GM21825 (cell line): ENCODE measurements at regions not wholly inside any gene's neighbourhood (a gene's known extent, or its start where the extent isn't known, plus 50 kb on each side); places are given as distances from the start of the nearest gene placed in this dataset.
"Not testable (repeated sequence)": the region's sequence is repeated elsewhere in the genome, so short reads cannot be mapped to it uniquely, and the experiment has no call there.

Source experiments
- ATAC-seq: cut with Tn5 transposase; IDR thresholded peaks from one replicate; pipeline ENCODE4 v1.9.1; 2021; ENCODE audit warnings: mild to moderate bottlenecking, moderate library complexity; ENCODE audit not compliant: unreplicated experiment

- no peak for ATAC-seq
Observed at GRCh38 chr2:168300460-168300859, 53.1 kb upstream of the STK39 start.

GRCh38 chr2:168304024-168304681 lies 56.8 kb upstream of the STK39 start:
- ATAC-seq, result no peak

- no peak for ATAC-seq
Observed at GRCh38 chr2:168307379-168307778, 60.0 kb upstream of the STK39 start.

DNA sequence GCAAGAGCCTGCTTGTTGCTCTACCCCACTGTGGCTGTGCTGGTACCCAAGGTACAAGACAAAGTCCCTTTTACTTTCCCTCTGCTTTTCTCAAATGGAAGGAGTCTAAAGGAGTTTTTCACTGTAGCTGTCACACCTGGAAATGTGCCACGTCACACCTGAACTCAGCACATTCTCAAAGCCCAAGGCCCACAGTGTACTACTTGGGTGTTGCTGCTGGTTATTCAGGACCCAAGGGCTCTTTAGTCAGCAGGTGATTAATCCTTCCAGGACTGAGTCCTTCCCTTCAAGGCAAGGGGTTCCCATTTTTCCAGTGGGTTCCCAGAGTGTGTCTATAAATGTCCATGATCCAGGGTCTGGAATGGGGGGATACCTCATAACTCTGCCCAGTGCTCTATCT lies 63.2 kb upstream of the STK39 start:
- ATAC-seq, result no peak

DNA sequence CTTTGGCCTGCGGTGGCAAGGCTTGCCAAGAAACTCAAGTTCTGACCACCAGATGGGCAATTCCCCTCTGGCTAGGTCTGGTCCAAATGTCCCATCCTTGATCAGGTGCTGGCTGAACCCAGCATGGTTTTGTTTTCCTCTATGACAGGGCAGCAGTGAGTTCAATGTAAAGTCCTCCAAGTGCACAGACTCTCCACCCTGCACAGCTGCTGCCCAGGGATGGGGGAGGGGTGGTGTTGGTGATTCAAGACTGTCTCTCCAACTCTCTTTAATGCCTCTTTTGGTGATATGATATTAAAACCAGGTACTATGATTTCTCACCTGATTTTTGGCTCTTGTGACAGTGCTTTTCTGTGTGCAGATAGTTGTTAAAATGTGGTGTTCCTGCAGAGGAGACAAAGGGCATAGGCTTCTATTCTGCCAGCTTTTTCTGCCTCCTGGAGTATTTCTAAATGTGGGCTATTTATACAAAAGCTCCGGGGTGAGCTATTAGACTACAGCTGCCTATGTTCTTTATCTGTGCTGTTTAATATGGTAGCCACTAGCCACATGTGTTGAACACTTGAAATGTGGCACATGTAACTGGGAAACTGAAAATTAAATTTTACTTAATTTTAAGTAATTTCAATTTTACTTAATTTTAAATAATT lies 64.0 kb upstream of the STK39 start:
- no peak for ATAC-seq

DNA sequence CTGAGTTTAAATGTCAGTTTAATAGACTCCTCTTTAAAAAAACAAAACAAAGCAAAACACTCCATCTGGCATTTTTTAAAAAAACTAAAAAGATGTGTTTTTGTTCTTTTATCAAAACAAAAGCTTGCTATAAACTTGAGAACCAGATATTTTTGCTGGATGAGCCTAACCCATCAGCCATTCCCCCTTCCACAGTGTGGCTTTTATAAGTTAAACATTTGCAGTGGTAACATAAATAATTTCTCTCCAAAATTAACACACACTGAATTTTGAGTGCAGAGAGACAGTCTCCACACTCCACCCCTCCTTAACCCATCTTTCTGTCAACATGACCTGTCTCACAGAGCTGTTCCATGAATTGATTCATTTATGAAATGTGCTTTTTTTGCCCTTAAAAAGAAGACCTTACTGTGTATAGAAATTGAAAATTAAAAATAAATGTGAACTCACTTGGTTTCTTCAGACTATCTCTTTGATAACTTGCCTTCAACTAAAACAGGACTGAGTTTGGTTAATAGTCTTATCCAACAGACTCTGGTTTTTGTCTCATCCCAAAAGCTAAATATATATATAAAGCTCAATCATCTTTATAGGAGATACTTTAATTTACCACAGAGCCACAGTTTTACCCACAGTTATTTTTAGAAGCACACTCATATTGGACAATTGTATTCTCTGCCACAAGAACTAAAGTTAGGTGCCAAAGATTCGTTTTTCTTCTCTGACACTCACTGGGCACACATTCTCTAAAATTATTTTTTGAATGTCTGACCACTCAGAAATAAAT lies 64.8 kb upstream of the STK39 start:
- no peak for ATAC-seq

- ATAC-seq, result no peak
Observed at GRCh38 chr2:168314236-168314635, 66.8 kb upstream of the STK39 start.

DNA sequence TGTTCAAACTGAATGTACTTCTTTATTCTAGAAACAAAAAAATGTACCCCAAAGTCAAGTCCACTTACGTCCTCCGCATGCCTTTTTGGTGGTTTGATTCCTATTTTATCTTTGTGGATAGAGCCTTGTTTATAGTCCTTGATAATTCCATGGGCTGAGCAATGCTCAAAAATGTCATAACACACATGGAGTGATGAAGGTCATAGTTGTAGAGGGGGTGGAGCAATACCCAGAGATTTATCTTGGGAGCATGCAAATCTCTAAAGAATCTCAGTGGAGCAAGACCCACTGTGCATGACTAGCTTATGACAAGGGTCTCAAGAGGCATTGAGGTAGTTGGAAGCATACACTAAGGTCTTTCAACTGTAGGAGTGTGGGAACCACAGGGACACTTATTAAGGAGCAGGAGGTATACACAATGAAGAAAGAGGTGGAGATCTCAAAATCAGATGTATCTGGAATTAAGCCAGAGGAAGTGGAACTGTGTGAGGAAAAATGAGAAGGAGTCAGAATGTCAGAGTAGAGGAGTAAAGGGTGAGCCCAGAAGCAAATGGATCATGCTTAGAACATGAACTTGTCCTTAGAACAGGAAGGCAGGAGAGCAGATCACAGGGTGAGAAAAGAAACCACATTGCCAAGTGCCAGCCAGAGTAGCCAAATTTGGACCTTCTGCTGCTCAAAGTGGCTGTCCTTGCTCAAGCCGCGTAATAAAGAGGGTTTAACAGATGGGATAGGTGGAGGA lies 68.1 kb upstream of the STK39 start:
- no peak for ATAC-seq

- no peak for ATAC-seq
Observed at GRCh38 chr2:168316073-168316440, 68.7 kb upstream of the STK39 start.

GRCh38 chr2:168317282-168317681 lies 69.9 kb upstream of the STK39 start:
- no peak for ATAC-seq

GRCh38 chr2:168320267-168320666 lies 72.9 kb upstream of the STK39 start:
- no peak for ATAC-seq

- ATAC-seq, result no peak
Observed at GRCh38 chr2:168322325-168323007, 75.1 kb upstream of the STK39 start.

- ATAC-seq, result no peak
Observed at GRCh38 chr2:168323529-168324021, 76.2 kb upstream of the STK39 start.

DNA sequence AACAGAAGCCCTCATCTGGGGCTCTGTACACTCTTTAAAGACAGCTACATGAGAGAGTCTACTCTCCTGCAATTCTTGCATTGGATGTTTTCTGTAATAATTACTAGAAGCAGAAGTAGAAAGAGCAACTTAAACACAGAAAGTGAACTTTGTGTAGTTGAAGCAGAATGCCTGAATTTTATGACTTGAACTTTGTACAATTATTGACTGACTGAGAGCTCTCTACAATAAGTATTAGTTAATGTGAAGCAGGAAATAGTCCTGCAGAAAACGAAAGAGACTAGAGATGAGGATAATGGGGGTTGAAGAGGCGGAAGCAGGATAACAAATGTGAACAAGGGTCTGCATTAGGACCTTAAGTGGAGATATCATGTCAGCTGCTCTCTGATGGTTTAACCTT lies 79.2 kb upstream of the STK39 start:
- ATAC-seq, result no peak

DNA sequence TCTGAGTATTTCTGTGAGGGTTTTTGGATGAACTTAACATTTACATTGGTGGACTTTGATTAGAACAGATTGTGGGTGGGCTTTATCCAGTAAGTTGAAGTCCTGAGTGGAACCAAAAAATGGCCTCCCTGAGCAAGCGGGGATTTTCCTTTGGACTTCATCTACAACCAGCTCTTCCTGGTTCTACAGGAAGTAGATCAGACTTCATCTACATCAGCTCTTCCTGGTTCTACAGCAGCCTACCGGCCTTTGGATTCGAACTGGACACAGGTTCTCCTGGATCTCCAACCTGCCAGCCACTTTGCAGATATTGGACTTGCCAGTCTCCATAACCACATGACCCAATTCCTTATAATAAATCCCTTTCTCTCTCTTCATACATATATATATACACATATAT lies 79.9 kb upstream of the STK39 start:
- no peak for ATAC-seq

GRCh38 chr2:168328421-168328820 lies 81.0 kb upstream of the STK39 start:
- ATAC-seq, result no peak

GRCh38 chr2:168330624-168331423 lies 83.4 kb upstream of the STK39 start:
- ATAC-seq, result no peak

DNA sequence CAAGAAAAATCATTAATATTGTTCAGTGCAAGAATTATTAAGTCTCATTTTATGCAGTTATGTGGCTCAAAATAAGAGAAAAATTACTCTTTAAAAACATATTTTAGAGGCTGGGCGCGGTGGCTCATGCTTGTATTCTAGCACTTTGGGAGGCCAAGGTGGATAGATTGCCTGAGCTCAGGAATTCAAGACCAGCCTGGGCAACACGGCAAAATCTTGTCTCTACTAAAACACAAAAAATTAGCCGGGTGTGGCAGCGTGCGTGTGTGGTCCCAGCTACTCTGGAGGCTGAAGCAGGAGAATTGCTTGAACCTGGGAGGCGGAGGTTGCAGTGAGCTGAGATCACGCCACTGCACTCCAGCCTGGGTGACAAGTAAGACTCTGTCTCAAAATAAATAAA lies 87.9 kb upstream of the STK39 start:
- ATAC-seq, result not testable (repeated sequence)

GRCh38 chr2:168336786-168337388 lies 89.5 kb upstream of the STK39 start:
- ATAC-seq, result no peak
